ENCODE measurements at regions not wholly inside any gene's neighbourhood (a gene's known extent, or its start where the extent isn't known, plus 50 kb on each side); places are given as distances from the start of the nearest gene placed in this dataset.

DNA sequence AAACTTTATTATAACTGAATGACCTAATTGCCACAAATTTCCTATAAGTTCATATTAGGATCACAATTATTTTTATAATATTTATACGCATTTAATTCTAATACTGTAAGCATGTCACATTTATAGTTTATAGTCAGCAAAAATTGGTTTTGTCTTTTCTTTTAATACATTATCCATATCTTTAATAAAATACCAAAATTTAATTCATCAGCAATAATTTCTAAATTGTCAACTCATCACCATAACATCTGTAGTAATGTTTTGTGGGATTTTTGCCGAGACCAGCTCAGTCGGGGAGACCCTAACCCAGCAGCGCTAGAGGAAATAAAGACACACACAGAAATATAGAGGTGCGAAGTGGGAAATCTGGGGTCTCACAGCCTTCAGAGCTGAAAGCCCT is 254.2 kb downstream of the KIF21A start:
- TF ChIP-seq EZH2 (IDR thresholded peaks at IDR 0.05; ENCODE audit: insufficient read depth, poor library complexity, severe bottlenecking) (no peak), EZH2phosphoT487 (IDR thresholded peaks at IDR 0.05; ENCODE audit: insufficient read depth, low read depth) (no peak)
